GM12874 (cell line): ENCODE measurements at regions not wholly inside any gene's neighbourhood (a gene's known extent, or its start where the extent isn't known, plus 50 kb on each side); places are given as distances from the start of the nearest gene placed in this dataset.

Source experiments
- CTCF ChIP-seq: IDR thresholded peaks from 2 replicates; pipeline ENCODE4 v1.5.1; 2011; ENCODE audit warnings: low read depth, mild to moderate bottlenecking, control low read depth, low read length, moderate library complexity; ENCODE audit not compliant: insufficient read depth

GRCh38 chr5:118692811-118693342 lies 295.5 kb downstream of the DTWD2 start:
- TF ChIP-seq CTCF = no peak

- TF ChIP-seq CTCF = no peak
Measured at GRCh38 chr5:118687661-118688621, 300.4 kb downstream of the DTWD2 start.

- no peak for TF ChIP-seq CTCF
Measured at GRCh38 chr5:118687100-118687499, 301.2 kb downstream of the DTWD2 start.

- TF ChIP-seq CTCF = no peak
Measured at GRCh38 chr5:118681655-118682054, 306.7 kb downstream of the DTWD2 start.

- no peak for TF ChIP-seq CTCF
Measured at GRCh38 chr5:118679264-118679940, 308.9 kb downstream of the DTWD2 start.

- TF ChIP-seq CTCF = no peak
Measured at GRCh38 chr5:118678746-118679145, 309.6 kb downstream of the DTWD2 start.

- TF ChIP-seq CTCF = no peak
Measured at GRCh38 chr5:118675247-118675646, 313.1 kb downstream of the DTWD2 start.
